ENCODE measurements at regions not wholly inside any gene's neighbourhood (a gene's known extent, or its start where the extent isn't known, plus 50 kb on each side); places are given as distances from the start of the nearest gene placed in this dataset.

GRCh38 chr7:118111347-118111746 lies 72.6 kb upstream of the LSM8 start:
- TF ChIP-seq ZNF274 (IDR thresholded peaks at IDR 0.05; ENCODE audit: low read depth, low read length) (no peak), SUZ12 (IDR thresholded peaks at IDR 0.05; ENCODE audit: extremely low read depth, insufficient read depth, insufficient read length) (no peak)
